Sigmoid colon (tissue), 6 donors: ENCODE measurements at regions not wholly inside any gene's neighbourhood (a gene's known extent, or its start where the extent isn't known, plus 50 kb on each side); places are given as distances from the start of the nearest gene placed in this dataset.

Experiments used
- DNase-seq: peaks from one replicate; pipeline ENCODE4 v3.0.0-alpha.2; 2019
- H3K27ac ChIP-seq, 4 donors: fragments of 200-600 bp; sonication (generic); one replicate each; pipeline ENCODE4 v1.5.1; 2016 to 2019; ENCODE audit warnings: mild to moderate bottlenecking in 1 of 4
- H3K27me3 ChIP-seq, 3 donors: fragments of 200-600 bp; sonication (generic); one replicate each; pipeline ENCODE4 v1.5.1; 2019; ENCODE audit warnings: mild to moderate bottlenecking in 1 of 3
- H3K36me3 ChIP-seq, 4 donors: fragments of 200-600 bp; sonication (generic); one replicate each; pipeline ENCODE4 v1.5.1; 2016 to 2019
- H3K4me1 ChIP-seq, 4 donors: fragments of 200-600 bp; sonication (generic); one replicate each; pipeline ENCODE4 v1.5.1; 2017 to 2019
- H3K4me3 ChIP-seq, 4 donors: fragments of 200-600 bp; sonication (generic); one replicate each; pipeline ENCODE4 v1.5.1; 2017 to 2019; ENCODE audit warnings: mild to moderate bottlenecking in 2 of 4, moderate library complexity in 1 of 4
- H3K9me3 ChIP-seq, 4 donors: fragments of 200-600 bp in 3 of 4; sonication (generic) in 3 of 4; one replicate each; pipeline versions ENCODE4 v1.5.1 to v1.6.1; 2013 to 2019
- EP300 ChIP-seq, 4 donors: sonication (generic); formaldehyde crosslinking; IDR thresholded peaks; one replicate each; pipeline ENCODE4 v1.6.1; 2017; ENCODE audit warnings: antibody characterized with exemption in 4 of 4
- POLR2A ChIP-seq, 2 donors: fragments of 450-650 bp; IDR thresholded peaks; one replicate each; pipeline ENCODE4 v1.6.1; 2016; ENCODE audit warnings: antibody characterized with exemption in 2 of 2, mild to moderate bottlenecking in 2 of 2, moderate library complexity in 2 of 2
- POLR2AphosphoS5 ChIP-seq, 4 donors: sonication (generic); formaldehyde crosslinking; IDR thresholded peaks; one replicate each; pipeline ENCODE4 v1.6.1; 2017; ENCODE audit warnings: antibody characterized with exemption in 4 of 4
- WGBS, 2 donors: extraction: QIAGEN DNeasy Blood & Tissue Kit; methylation state at CpG; one replicate each; pipeline ENCODE4 v1.1.7; 2013; 5-methylcytosine and 5-hydroxymethylcytosine counted together
- intact Hi-C: fragments of 100-400 bp; cut with DNase I; formaldehyde crosslinking; loops from one replicate; pipeline ENCODE4 v1.15.1; 2023
- TF ChIP-seq, protein P1 (sequence below), 4 experiments: fragments of 450-650 bp in 3 of 4; fragments of 200-600 bp in 1 of 4; IDR thresholded peaks; one replicate each; pipeline ENCODE4 v1.5.1; 2016 to 2019; ENCODE audit warnings: antibody characterized with exemption in 4 of 4, mild to moderate bottlenecking in 3 of 4, moderate library complexity in 2 of 4
- donor health status: healthy with polysubstance abuse.
- donor health status: healthy.

DNA sequence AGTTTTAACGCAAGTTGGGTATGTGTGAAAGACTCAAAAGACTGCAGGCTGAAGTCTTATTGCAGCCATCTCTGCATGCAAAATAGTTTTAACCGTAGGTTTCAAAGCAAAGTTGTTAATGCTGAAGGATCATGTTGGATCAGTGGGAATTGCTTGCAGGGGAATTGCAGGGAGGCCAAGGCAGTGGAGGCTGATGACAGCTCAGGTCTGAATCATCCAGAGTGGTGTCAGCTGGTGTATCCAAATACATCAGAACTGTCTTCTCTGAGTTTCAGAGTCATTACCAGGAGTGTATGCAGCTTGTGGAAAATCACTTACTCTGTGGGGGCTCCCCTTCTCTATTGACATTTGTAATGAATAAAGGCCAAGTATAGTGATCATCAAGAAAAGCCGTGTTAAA is 435.7 kb downstream of the SH3GL2 start:
- 85 to 86% methylated on average over 3 of the region's 3 CpGs for WGBS, 2 donors
- DNase-seq: no peak

DNA sequence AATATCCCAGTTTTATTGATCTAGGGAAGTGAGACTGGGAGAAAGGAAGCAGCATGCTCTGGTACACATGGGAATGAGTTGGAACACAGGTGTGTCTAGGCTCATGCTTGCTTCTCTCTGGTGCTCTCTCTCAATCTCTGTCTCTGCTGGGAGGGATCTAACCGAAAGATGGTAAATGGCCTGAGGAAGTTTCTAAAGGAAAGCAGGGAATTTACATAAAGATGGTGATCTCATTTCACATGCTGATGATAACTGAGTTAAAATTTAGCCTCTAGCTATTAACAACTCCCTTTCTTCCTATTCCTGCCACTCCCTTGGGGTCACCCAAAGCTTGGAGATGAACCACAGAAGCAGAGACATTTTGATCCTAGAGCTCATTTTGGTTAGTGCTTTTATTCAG is 436.2 kb downstream of the SH3GL2 start:
- intact Hi-C loops: loop anchor here (10.0 kb wide), 1 partner anchor 200 kb away; no protein-coding TSS in a partner anchor
- TF ChIP-seq POLR2AphosphoS5 (IDR thresholded peaks at IDR 0.05): no peak
- TF ChIP-seq POLR2A (IDR thresholded peaks at IDR 0.05): no peak
- no peak for TF ChIP-seq EP300 (IDR thresholded peaks at IDR 0.05)
- TF ChIP-seq, protein P1, sequence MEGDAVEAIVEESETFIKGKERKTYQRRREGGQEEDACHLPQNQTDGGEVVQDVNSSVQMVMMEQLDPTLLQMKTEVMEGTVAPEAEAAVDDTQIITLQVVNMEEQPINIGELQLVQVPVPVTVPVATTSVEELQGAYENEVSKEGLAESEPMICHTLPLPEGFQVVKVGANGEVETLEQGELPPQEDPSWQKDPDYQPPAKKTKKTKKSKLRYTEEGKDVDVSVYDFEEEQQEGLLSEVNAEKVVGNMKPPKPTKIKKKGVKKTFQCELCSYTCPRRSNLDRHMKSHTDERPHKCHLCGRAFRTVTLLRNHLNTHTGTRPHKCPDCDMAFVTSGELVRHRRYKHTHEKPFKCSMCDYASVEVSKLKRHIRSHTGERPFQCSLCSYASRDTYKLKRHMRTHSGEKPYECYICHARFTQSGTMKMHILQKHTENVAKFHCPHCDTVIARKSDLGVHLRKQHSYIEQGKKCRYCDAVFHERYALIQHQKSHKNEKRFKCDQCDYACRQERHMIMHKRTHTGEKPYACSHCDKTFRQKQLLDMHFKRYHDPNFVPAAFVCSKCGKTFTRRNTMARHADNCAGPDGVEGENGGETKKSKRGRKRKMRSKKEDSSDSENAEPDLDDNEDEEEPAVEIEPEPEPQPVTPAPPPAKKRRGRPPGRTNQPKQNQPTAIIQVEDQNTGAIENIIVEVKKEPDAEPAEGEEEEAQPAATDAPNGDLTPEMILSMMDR (IDR thresholded peaks at IDR 0.05): no peak

More for the DNA sequence above, 435.7 kb downstream of the SH3GL2 start:
- TF ChIP-seq, protein P1 (IDR thresholded peaks at IDR 0.05): no peak
- TF ChIP-seq POLR2AphosphoS5 (IDR thresholded peaks at IDR 0.05) (no peak), POLR2A (IDR thresholded peaks at IDR 0.05) (no peak), EP300 (IDR thresholded peaks at IDR 0.05) (no peak)
- peaks cover 0 to 6% (median 2%) of the 10 kb centered on the region in 4 donors for H3K9me3 ChIP-seq
- no peak overlapping the region for H3K4me3 ChIP-seq
- H3K36me3 ChIP-seq: no peaks in the 10 kb centered on the region
- H3K27me3 ChIP-seq: no peaks in the 10 kb centered on the region
- intact Hi-C loops: loop anchor here (10.0 kb wide), 1 partner anchor 200 kb away; no protein-coding TSS in a partner anchor
- no peak overlapping the region for H3K27ac ChIP-seq
- no peaks in the 10 kb centered on the region for H3K4me1 ChIP-seq

DNA sequence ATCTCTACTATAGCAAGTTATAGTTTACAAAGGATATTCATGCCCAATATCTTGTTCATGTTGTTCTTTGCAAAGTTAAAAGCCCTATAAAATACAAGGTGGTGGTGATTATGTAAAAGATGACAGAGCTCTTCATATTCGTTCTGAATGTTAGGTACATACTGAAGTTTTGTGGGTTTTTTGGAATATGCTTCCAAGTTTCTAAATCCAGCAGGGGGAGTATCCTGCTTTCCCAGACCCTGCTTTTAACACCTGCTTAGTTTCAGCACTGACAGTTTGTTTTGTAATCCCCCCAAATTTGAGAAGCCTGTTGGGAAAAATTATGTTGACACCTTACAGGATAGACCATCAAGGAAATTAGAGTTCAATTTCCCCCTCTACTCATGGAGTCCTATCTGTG is 438.3 kb downstream of the SH3GL2 start:
- no peak for DNase-seq
- no peak overlapping the region for H3K27ac ChIP-seq
- no peaks in the 10 kb centered on the region for H3K36me3 ChIP-seq
- TF ChIP-seq POLR2A (IDR thresholded peaks at IDR 0.05) (no peak), POLR2AphosphoS5 (IDR thresholded peaks at IDR 0.05) (no peak), EP300 (IDR thresholded peaks at IDR 0.05) (no peak)
- TF ChIP-seq, protein P1 (IDR thresholded peaks at IDR 0.05): no peak
- intact Hi-C loops: loop anchor here (10.0 kb wide), 1 partner anchor 202 kb away; no protein-coding TSS in a partner anchor
- no peaks in the 10 kb centered on the region for H3K4me1 ChIP-seq
- no peaks in the 10 kb centered on the region for H3K27me3 ChIP-seq
- peaks cover 0 to 6% (median 2%) of the 10 kb centered on the region in 4 donors for H3K9me3 ChIP-seq
- 68 to 83% methylated on average over 1 of the region's 1 CpG for WGBS, 2 donors
- no peak overlapping the region for H3K4me3 ChIP-seq

More for the DNA sequence above, 436.2 kb downstream of the SH3GL2 start:
- Histone ChIP-seq H3K36me3 (no peaks in the 10 kb centered on the region), H3K4me1 (no peaks in the 10 kb centered on the region), H3K27me3 (no peaks in the 10 kb centered on the region), H3K4me3 (no peak overlapping the region), H3K27ac (no peak overlapping the region), H3K9me3 (peaks cover 0 to 6% (median 2%) of the 10 kb centered on the region in 4 donors)
- 86 to 88% methylated on average over 1 of the region's 1 CpG for WGBS, 2 donors
- no peak for DNase-seq

DNA sequence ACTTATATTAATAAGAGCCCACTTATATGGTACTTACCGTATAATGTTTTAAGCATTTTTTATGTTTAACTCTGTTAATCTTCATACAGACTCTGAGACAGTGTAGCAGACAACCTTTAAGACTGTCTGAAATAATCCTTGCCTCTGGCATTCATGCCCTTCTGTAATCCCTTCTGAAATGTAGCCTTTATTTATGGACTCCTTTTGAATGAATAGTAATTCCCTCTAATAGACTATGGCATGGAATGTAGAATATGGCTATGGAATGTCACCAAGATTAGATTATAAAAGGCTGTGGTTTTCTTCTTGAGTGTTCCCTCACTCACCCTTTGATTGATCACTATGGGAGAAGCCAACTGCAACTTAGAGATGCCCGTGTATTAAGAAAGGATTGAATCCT is 439.4 kb downstream of the SH3GL2 start:
- no peak for TF ChIP-seq EP300 (IDR thresholded peaks at IDR 0.05)
- H3K4me3 ChIP-seq: no peak overlapping the region
- no peaks in the 10 kb centered on the region for H3K27me3 ChIP-seq
- no peaks in the 10 kb centered on the region for H3K4me1 ChIP-seq
- H3K27ac ChIP-seq: no peak overlapping the region
- intact Hi-C loops: loop anchor here (10.0 kb wide), 1 partner anchor 203 kb away; no protein-coding TSS in a partner anchor
- no peaks in the 10 kb centered on the region for H3K36me3 ChIP-seq
- DNase-seq: no peak
- 51 to 54% methylated on average over 2 of the region's 2 CpGs for WGBS, 2 donors
- peaks cover 0 to 6% (median 2%) of the 10 kb centered on the region in 4 donors for H3K9me3 ChIP-seq

DNA sequence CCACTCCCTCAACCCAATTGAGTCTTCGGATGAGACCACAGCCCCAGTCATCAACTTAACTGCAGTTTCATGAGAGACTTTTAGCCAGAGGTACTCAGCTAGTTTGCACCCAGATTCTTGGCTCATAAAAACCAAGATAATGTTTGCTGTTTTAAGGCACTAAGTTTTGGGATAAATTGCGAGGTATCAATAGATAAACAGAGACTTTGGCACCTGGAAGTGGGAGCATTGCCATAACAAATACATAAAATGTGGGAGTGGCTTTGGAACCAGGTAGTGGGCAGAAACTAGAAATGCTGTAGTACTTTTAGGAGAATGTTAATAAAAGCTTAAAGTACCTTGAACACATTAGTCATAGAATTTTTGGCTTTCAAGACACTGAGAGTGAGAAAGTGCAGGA is 439.8 kb downstream of the SH3GL2 start:
- WGBS, 2 donors: 13 to 65% methylated on average over 2 of the region's 2 CpGs
- intact Hi-C loops: loop anchor here (10.0 kb wide), 1 partner anchor 204 kb away; no protein-coding TSS in a partner anchor
- no peaks in the 10 kb centered on the region for H3K27me3 ChIP-seq
- H3K4me3 ChIP-seq: no peak overlapping the region
- no peak overlapping the region for H3K27ac ChIP-seq
- no peaks in the 10 kb centered on the region for H3K36me3 ChIP-seq
- peaks cover 0 to 6% (median 2%) of the 10 kb centered on the region in 4 donors for H3K9me3 ChIP-seq
- TF ChIP-seq, protein P1 (IDR thresholded peaks at IDR 0.05): no peak
- no peak for TF ChIP-seq EP300 (IDR thresholded peaks at IDR 0.05)
- TF ChIP-seq POLR2A (IDR thresholded peaks at IDR 0.05): no peak
- TF ChIP-seq POLR2AphosphoS5 (IDR thresholded peaks at IDR 0.05): no peak
- H3K4me1 ChIP-seq: no peaks in the 10 kb centered on the region
- no peak for DNase-seq
